Cardiac fibroblast (primary cell): ENCODE measurements at regions not wholly inside any gene's neighbourhood (a gene's known extent, or its start where the extent isn't known, plus 50 kb on each side); places are given as distances from the start of the nearest gene placed in this dataset.

Experiments
- DNase-seq, 2 donors: peaks; one replicate each; pipeline versions ENCODE4 v3.0.0 to v3.0.0-alpha.2; 2010; ENCODE audit warnings: low read depth in 2 of 2
- H3K4me3 ChIP-seq, 2 donors: replicated peaks in 1 of 2; 1 replicate in 1 of 2; 2 replicates in 1 of 2; pipeline ENCODE4 v1.5.1; 2011; ENCODE audit warnings: low read depth in 2 of 2, low read length in 2 of 2, mild to moderate bottlenecking in 2 of 2, moderate library complexity in 1 of 2
- CTCF ChIP-seq: IDR thresholded peaks from one replicate; pipeline ENCODE4 v1.5.1; 2011; ENCODE audit warnings: low read depth, mild to moderate bottlenecking, low read length, inconsistent platforms

GRCh38 chr16:17977260-17977659, 359.3 kb downstream of the NPIPA8 start:
- DNase-seq: no peak
- no peak overlapping the region for H3K4me3 ChIP-seq
- TF ChIP-seq CTCF: no peak

GRCh38 chr16:17972460-17972943, 364.0 kb downstream of the NPIPA8 start:
- DNase-seq: no peak
- no peak overlapping the region for H3K4me3 ChIP-seq
- TF ChIP-seq CTCF: no peak

GRCh38 chr16:17970816-17971331, 365.7 kb downstream of the NPIPA8 start:
- no peak for DNase-seq
- H3K4me3 ChIP-seq: no peak overlapping the region
- TF ChIP-seq CTCF: no peak

GRCh38 chr16:17970157-17970765, 366.3 kb downstream of the NPIPA8 start:
- no peak overlapping the region for H3K4me3 ChIP-seq
- no peak for TF ChIP-seq CTCF
- no peak for DNase-seq

- no peak for DNase-seq
- H3K4me3 ChIP-seq: no peak overlapping the region
- no peak for TF ChIP-seq CTCF
Measured at GRCh38 chr16:17965133-17965900, 371.2 kb downstream of the NPIPA8 start.

- no peak for TF ChIP-seq CTCF
- no peak overlapping the region for H3K4me3 ChIP-seq
- no peak for DNase-seq
Measured at GRCh38 chr16:17964196-17964595, 372.3 kb downstream of the NPIPA8 start.
